Suprapubic skin (tissue), 3 donors: ENCODE measurements at regions not wholly inside any gene's neighbourhood (a gene's known extent, or its start where the extent isn't known, plus 50 kb on each side); places are given as distances from the start of the nearest gene placed in this dataset.

Experiments used
- CTCF ChIP-seq, 2 donors: fragments of 200-600 bp in 1 of 2; fragments of 450-650 bp in 1 of 2; sonication (generic) in 1 of 2; IDR thresholded peaks; one replicate each; pipeline ENCODE4 v1.5.1; 2016 to 2019; ENCODE audit warnings: antibody characterized with exemption in 2 of 2, mild to moderate bottlenecking in 1 of 2, moderate library complexity in 1 of 2
- POLR2AphosphoS5 ChIP-seq, 3 donors: sonication (generic); formaldehyde crosslinking; IDR thresholded peaks; one replicate each; pipeline ENCODE4 v1.6.1; 2017; ENCODE audit warnings: antibody characterized with exemption in 3 of 3

GRCh38 chr16:72532906-72533410 lies 361.0 kb upstream of the PMFBP1 start:
- TF ChIP-seq POLR2AphosphoS5 (IDR thresholded peaks at IDR 0.05) (no peak), CTCF (IDR thresholded peaks at IDR 0.05) (no peak)
